Colon (tissue), 2 donors: ENCODE measurements at regions not wholly inside any gene's neighbourhood (a gene's known extent, or its start where the extent isn't known, plus 50 kb on each side); places are given as distances from the start of the nearest gene placed in this dataset.
"Not testable (repeated sequence)": the region's sequence is repeated elsewhere in the genome, so short reads cannot be mapped to it uniquely, and the experiment has no call there.

Experiments
- FAIRE-seq: peaks from 2 replicates; lab custom pipeline; 2012; peaks lifted over from hg19 to GRCh38; lab: Jason Lieb, UNC
- donor health status: control.
- donor health status: control.

- not testable (repeated sequence) for FAIRE-seq
These were observed 330.1 kb upstream of the AR start for GRCh38 chrX:67213686-67214085.

DNA sequence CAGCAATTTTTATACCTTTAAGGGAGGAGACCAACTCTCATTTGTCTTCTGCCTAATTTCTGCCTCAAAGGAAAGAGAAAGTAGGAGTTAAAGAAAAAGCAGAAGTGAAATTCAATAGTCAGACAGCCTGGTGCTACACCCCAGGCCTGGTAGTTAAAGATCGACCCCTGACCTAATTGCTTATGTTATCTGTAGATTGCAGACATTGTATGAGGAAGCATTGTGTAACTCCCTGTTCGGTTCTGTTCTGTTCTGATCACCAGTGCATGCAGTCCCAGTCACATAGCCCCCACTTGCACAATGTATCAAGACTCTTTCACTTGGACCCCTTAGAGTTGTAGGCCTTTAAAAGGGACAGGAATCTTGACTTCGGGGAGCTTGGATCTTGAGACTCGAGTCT, 335.9 kb upstream of the AR start:
- FAIRE-seq = no peak

GRCh38 chrX:67159437-67159836, 384.4 kb upstream of the AR start:
- FAIRE-seq = no peak

GRCh38 chrX:67114635-67115034, 429.2 kb upstream of the AR start:
- FAIRE-seq = no peak

GRCh38 chrX:67105758-67106116, 438.1 kb upstream of the AR start:
- no peak for FAIRE-seq

DNA sequence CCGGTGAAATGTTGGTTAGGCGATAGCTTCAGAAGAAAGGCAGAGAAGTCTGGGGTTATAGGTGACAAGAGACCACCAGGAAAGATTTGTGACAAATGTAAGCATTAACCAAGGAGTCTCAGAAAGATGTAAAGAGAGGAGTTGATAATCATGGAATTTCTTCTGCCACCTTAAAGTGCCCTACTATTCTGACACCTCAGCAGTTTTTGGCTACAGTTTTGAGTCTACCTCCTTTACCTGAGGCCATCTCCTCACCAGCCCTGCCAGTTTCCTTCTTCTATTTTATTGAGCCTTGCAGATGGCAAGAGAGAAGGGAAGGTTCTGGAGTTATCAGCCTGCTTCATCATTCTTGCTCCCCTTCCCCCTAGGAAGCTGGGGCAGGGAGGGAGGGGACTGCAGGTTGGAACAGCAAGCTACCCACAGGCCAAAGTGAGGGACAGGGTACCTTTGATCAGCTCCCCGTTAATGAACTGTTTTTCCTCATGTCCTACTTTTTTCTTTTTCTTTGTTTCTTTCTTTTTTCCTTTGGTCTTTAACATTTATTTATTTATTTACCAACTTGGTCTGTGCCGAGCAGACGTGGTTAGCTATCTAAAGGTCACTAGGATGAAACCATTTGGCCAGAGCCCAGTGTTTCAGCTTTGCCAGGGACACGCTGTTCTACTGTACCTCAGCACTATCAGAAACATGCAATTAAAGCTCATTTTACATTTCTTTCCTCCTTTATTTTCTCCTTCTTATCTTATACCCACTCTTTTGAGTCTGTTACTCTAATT, 438.7 kb upstream of the AR start:
- no peak for FAIRE-seq

DNA sequence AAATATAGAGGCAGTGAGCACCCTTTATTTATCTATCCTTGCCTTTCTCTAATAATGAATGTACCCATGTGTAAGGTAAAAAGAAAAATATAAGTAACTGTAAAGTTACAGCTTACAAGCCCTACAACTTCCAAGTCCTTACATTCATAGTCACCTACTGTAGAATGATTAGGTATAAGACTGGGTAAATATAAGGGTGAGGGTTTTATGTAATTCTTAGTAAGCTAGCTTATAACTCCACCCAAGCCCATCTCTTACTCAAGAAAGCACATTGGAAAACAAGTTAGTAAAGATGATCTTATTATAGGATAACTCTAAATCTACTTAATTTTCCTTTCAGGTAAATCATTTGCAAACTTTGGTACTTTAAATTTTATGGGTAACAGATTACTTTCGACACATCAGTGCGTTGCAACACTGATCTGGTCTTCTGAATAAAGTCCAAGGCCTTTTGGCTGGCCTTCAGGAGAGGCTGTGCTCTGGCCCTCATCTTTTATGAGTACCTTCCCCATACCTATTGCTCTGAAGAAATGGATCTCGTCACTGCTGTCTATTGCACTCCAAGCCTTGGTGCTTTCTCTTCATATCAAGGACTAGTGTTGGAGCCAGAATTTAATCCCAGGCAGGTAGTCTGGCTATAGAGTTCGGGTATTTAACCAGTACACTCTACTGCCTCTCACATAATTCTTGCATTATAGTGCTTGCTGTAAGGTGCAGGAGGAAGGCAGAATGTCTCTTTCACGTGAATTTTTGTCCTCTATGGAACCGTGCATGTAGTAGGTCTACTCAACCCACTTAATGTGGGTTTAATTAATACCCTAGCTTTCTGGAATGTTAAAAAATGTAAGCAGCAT, 443.6 kb upstream of the AR start:
- FAIRE-seq = no peak

DNA sequence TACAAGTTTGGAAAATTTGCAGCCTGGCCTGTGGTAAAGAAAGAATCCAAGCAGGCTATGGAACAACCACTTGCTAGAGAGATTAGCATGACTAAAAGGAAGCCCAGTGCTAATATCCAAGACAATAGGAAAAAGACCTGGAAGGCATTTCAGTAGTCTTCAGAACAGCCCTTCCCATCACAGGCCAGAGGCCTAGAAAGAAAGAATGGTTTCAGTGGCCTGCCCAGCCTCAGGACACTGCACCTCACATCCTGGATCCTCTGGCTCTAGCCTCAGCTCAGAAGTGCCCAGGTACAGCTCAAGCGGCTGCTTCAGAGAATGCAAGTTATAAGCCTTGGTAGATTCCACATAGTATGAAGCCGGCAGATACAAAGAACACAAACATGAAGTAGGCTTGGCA, 449.8 kb upstream of the AR start:
- no peak for FAIRE-seq

- no peak for FAIRE-seq
These were observed 411.9 kb upstream of the EDA2R start for GRCh38 chrX:67050760-67051159.

GRCh38 chrX:67044866-67045265, 406.0 kb upstream of the EDA2R start:
- FAIRE-seq = no peak

DNA sequence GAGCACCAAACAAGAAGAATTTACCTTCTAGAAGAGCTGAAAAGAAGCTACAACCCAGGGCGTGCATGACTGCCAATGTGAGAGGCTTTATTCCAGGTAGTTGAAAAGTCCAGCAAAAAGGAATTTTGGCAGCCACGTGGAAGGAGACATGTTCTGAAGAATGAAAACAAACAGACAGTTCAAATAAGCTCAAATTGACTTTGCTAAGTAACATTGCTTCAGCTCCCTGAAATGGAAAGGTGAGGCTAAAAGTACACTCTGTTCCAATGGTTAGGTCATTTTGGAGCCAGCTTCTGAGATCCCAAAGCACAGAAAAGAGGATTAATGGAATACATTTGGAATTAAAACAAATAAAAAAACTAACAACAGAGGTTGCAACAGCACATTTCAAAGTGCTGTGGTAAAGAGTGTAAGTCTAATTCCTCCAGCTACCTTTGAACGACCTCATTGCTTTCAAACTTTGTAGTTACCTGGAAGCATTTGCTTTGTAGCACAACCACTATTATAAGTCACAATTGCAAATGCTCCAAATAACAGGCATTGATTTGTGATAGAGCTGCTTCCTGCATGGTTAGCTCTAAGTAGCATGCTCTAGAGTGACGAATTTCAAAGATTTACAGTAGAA, 405.3 kb upstream of the EDA2R start:
- FAIRE-seq = no peak

- FAIRE-seq = no peak
These were observed 365.6 kb upstream of the EDA2R start for GRCh38 chrX:67004451-67004850.

- FAIRE-seq = no peak
These were observed 355.9 kb upstream of the EDA2R start for GRCh38 chrX:66994729-66995128.

DNA sequence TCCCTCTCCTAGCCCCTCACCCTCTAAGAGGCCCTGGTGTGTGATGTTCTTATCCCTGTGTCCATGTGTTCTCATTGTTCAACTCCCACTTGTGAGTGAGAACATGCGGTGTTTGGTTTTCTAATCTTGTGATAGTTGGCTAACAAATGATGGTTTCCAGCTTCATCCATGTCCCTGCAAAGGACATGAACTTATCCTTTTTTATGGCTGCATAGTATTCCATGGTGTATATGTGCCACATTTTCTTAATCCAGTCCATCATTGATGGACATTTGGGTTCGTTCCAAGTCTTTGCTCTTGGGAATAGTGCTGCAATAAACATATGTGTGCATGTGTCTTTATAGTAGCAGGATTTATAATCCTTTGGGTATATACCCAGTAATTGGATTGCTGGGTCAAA, 353.2 kb upstream of the EDA2R start:
- not testable (repeated sequence) for FAIRE-seq

GRCh38 chrX:66988331-66988730, 349.5 kb upstream of the EDA2R start:
- FAIRE-seq = no peak

DNA sequence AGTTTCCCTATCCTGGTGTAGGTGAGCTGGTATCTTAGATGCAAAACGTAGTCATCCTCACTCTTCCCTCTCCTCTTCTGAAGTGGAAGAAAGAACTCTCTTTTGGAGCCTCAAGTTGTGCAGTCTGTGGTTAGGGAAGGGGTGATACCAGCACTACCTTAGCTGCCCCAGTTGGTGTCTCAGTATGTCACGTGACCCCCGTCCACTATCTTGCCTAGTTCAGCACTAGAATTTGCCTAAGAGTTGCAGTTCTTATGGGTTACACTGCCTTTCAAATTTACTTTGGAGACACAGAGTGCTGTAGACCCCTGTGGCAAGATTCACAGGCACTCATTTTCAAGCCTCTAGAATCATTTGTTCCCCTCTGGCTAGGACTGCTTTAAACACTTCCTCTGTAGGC, 322.8 kb upstream of the EDA2R start:
- FAIRE-seq = no peak

- FAIRE-seq = no peak
These were observed 292.8 kb upstream of the EDA2R start for GRCh38 chrX:66931713-66932112.

GRCh38 chrX:66930516-66930915, 291.6 kb upstream of the EDA2R start:
- FAIRE-seq = not testable (repeated sequence)

DNA sequence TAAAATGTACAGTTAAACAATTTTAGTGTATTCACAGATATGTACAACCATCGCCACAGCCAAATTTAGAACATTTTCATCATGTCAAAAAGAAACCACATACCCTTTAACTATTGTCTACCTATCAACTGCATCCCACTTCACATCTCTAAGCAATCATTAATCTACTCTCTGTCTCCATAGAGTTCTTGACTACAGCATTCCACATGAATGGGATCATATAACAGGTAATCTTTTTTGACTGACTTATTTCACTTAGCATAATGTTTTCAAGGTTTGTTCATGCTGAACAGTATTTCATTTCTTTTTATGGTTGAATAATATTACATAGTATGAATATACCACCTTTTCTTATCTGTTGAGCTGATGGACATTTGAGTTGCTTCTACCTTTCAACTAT, 281.4 kb upstream of the EDA2R start:
- peak; percentile 36 for FAIRE-seq

DNA sequence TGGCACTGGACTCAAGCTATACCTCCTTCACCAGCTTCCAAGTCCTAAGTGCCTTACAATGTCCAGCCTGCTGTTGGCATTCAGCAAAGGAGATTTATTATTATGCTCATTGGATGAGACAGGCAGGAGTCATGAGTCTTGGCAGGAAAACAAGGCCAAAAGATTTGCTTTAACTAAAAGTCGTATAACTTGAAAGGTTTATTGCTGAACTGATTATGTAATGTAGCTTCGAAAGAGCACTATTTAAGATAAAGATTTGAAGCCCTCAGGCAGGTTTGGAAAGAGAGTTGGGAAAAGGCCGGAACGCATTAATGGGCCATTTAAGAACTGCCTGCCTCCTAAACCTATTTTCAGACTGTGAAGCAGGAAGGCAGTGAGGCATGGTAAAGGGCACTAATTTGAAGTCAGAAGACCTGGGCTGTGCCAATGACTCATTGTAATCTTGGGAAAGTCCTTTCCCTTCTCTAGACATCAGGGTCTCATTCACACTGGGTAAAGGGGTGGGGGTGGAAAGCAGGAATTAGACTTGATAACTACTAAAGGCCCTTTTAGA, 280.5 kb upstream of the EDA2R start:
- FAIRE-seq = no peak

- no peak for FAIRE-seq
These were observed 279.6 kb upstream of the EDA2R start for GRCh38 chrX:66918511-66918910.

DNA sequence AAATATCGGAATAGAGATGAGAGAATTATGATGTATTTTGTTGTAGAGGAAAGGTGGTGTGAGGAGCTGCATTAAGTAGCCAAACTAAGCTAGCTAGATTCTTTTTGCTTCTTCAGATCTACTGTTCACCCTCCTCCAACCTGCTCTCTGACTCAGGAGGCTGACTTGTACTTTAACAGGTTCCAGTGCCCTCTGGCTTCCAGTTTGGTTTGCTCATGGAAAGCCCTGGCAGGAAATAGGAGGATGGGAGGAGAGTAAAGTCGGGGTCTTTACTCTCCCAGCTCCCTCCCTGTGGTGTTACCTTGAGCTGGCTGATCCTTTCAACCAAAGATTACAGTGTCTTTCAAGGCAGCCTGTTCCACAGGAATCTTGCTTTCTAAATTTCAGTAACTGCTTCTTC, 277.0 kb upstream of the EDA2R start:
- FAIRE-seq = no peak

DNA sequence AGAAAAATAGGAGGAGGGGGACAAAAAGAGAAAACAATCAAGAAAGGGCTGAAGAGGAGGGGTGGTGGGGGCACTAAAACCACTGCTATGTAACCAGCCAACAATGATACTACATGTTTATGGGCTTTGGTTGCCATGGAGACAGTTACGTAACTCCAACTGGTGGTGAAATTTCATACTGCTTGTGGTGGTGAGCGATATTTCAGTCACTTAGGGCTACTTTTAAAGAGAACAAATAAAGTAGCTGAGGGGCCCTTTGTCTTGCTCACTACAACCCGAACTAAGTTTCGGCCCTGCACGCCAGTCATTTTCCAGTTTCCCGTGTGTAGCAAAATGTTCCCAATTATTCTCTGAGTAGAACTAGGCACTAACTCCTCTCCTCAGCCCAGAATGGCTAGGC, 275.2 kb upstream of the EDA2R start:
- FAIRE-seq = no peak
